Mucosa of descending colon (tissue), 3 donors: ENCODE measurements at regions not wholly inside any gene's neighbourhood (a gene's known extent, or its start where the extent isn't known, plus 50 kb on each side); places are given as distances from the start of the nearest gene placed in this dataset.

ENCODE experiments used
- ATAC-seq: fragments of 200-7000 bp; cut with Tn5 transposase; one replicate; pipeline ENCODE4 v1.9.1; 2020; ENCODE audit warnings: mild to moderate bottlenecking, moderate library complexity
- DNase-seq, 3 donors: peaks; one replicate each; pipeline ENCODE4 v3.0.0-alpha.2; 2020
- H3K36me3 ChIP-seq: fragments of 200-600 bp; one replicate; pipeline ENCODE4 v1.8.0; 2021; ENCODE audit warnings: low read depth, mild to moderate bottlenecking
- H3K4me1 ChIP-seq: fragments of 200-600 bp; one replicate; pipeline ENCODE4 v1.8.0; 2021; ENCODE audit warnings: low read depth, mild to moderate bottlenecking
- H3K4me3 ChIP-seq: fragments of 200-600 bp; one replicate; pipeline ENCODE4 v1.8.0; 2021; ENCODE audit warnings: mild to moderate bottlenecking
- H3K9me3 ChIP-seq: fragments of 200-600 bp; one replicate; pipeline ENCODE4 v1.8.0; 2021; ENCODE audit warnings: mild to moderate bottlenecking
- CTCF ChIP-seq: fragments of 200-600 bp; IDR thresholded peaks from one replicate; pipeline ENCODE4 v1.8.0; 2022; ENCODE audit warnings: antibody characterized with exemption, mild to moderate bottlenecking
- intact Hi-C, 2 donors: fragments of 100-400 bp; cut with DNase I in 1 of 2; cut with micrococcal nuclease in 1 of 2; formaldehyde crosslinking; loops; one replicate each; pipeline versions ENCODE4 v1.11.0 to v1.11.1; 2022; cut with DNase I, micrococcal nuclease
- donor health status: DM: no; HTN: no; CAD: no; lungs with moderate emphysema.
- donor health status: DM: no; HTN: no; CAD: no.
- donor health status: DM: no; HTN: yes; CAD: no.

GRCh38 chr5:118687661-118688621, 300.4 kb downstream of the DTWD2 start:
- Histone ChIP-seq H3K4me1 (no peaks in the 10 kb centered on the region), H3K36me3 (no peaks in the 10 kb centered on the region), H3K9me3 (no peaks in the 10 kb centered on the region), H3K4me3 (no peak overlapping the region)
- TF ChIP-seq CTCF, result no peak
- no peak for DNase-seq
- intact Hi-C loops, result no loop called here
- ATAC-seq, result no peak

- Histone ChIP-seq H3K36me3 (no peaks in the 10 kb centered on the region), H3K4me1 (no peaks in the 10 kb centered on the region), H3K4me3 (no peak overlapping the region), H3K9me3 (no peaks in the 10 kb centered on the region)
- TF ChIP-seq CTCF, result no peak
- DNase-seq (no peak), ATAC-seq (no peak)
- intact Hi-C loops, result no loop called here
These were observed 301.2 kb downstream of the DTWD2 start for GRCh38 chr5:118687100-118687499.

- DNase-seq, result no peak
- TF ChIP-seq CTCF, result no peak
- Histone ChIP-seq H3K9me3 (no peaks in the 10 kb centered on the region), H3K4me3 (no peak overlapping the region), H3K36me3 (no peaks in the 10 kb centered on the region), H3K4me1 (no peaks in the 10 kb centered on the region)
- no peak for ATAC-seq
- intact Hi-C loops, result no loop called here
These were observed 306.7 kb downstream of the DTWD2 start for GRCh38 chr5:118681655-118682054.

- H3K36me3 ChIP-seq, result no peaks in the 10 kb centered on the region
- no peak for DNase-seq
- no peaks in the 10 kb centered on the region for H3K4me1 ChIP-seq
- H3K4me3 ChIP-seq, result no peak overlapping the region
- ATAC-seq, result no peak
- TF ChIP-seq CTCF, result no peak
- no peaks in the 10 kb centered on the region for H3K9me3 ChIP-seq
- intact Hi-C loops, result no loop called here
These were observed 308.9 kb downstream of the DTWD2 start for GRCh38 chr5:118679264-118679940.

- DNase-seq (no peak), ATAC-seq (no peak)
- Histone ChIP-seq H3K4me1 (no peaks in the 10 kb centered on the region), H3K36me3 (no peaks in the 10 kb centered on the region), H3K9me3 (peaks cover 4% of the 10 kb centered on the region), H3K4me3 (no peak overlapping the region)
- TF ChIP-seq CTCF, result no peak
- intact Hi-C loops, result no loop called here
These were observed 309.6 kb downstream of the DTWD2 start for GRCh38 chr5:118678746-118679145.
